ENCODE measurements at regions not wholly inside any gene's neighbourhood (a gene's known extent, or its start where the extent isn't known, plus 50 kb on each side); places are given as distances from the start of the nearest gene placed in this dataset.

DNA sequence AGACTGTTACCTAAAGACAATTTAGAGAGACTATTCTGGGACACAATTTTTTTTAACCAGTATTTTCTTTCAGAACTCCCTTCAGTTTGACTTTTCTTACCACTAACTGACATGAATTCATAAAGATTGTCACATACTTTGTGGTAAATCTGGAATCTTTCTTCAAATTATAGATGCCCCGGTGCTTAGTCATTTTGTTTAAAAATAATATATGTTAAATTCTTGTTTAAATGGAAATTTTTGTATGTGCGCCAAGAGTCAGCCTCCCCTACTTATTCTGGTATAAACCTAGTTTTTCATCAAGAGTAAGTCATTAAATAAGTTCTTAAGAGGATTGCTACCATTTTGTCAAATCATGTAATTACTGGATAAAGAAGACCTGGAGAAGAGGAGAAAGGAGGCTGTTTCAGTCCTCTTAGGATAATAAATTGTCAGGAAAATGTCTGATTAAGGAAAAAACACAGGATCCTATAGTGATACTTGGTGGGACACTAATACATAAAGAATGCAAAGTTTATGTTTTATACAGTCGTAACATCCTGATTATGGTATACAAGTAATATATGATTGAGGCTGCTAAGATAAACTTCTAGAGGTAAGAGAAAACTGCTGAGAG, 424.4 kb downstream of the PMP22 start:
- TF ChIP-seq, protein P1, sequence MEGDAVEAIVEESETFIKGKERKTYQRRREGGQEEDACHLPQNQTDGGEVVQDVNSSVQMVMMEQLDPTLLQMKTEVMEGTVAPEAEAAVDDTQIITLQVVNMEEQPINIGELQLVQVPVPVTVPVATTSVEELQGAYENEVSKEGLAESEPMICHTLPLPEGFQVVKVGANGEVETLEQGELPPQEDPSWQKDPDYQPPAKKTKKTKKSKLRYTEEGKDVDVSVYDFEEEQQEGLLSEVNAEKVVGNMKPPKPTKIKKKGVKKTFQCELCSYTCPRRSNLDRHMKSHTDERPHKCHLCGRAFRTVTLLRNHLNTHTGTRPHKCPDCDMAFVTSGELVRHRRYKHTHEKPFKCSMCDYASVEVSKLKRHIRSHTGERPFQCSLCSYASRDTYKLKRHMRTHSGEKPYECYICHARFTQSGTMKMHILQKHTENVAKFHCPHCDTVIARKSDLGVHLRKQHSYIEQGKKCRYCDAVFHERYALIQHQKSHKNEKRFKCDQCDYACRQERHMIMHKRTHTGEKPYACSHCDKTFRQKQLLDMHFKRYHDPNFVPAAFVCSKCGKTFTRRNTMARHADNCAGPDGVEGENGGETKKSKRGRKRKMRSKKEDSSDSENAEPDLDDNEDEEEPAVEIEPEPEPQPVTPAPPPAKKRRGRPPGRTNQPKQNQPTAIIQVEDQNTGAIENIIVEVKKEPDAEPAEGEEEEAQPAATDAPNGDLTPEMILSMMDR (IDR thresholded peaks at IDR 0.05; ENCODE audit: low read depth, low read length, missing control alignments), result no peak
- DNase-seq (ENCODE audit: extremely low read depth, low read depth), result peak; percentile 31
- no peak overlapping the region for H3K4me3 ChIP-seq (replicated peaks; ENCODE audit: low read depth, low read length)

- TF ChIP-seq, protein P1 (IDR thresholded peaks at IDR 0.05; ENCODE audit: low read depth, low read length, missing control alignments), result no peak
- no peak overlapping the region for H3K4me3 ChIP-seq (replicated peaks; ENCODE audit: low read depth, low read length)
- DNase-seq (ENCODE audit: extremely low read depth, low read depth), result no peak
These were observed 426.6 kb downstream of the PMP22 start for GRCh38 chr17:14838567-14838966.

GRCh38 chr17:14833201-14833785, 431.8 kb downstream of the PMP22 start:
- H3K4me3 ChIP-seq (replicated peaks; ENCODE audit: low read depth, low read length), result no peak overlapping the region
- peak; percentile 53 for DNase-seq (ENCODE audit: extremely low read depth, low read depth)
- TF ChIP-seq, protein P1 (IDR thresholded peaks at IDR 0.05; ENCODE audit: low read depth, low read length, missing control alignments), result no peak

DNA sequence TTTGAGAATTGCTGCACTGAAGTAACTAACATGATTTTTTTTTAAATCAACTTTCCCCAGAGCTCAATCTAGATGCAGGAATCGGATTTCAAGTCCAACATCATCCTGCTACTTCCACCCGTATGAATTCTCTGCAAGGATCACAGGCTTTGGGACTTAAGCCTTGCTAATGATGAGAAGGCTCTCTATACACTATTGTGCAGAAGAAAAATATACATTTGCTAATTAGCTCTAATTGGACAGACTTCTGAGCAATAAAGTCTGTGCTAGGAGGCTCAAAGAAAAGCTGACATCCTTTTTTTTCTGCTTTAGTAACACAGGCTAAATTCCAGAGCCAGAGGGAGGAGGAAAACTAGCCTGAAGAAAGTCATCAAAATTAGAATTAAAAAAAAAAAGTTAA, 433.6 kb downstream of the PMP22 start:
- no peak overlapping the region for H3K4me3 ChIP-seq (replicated peaks; ENCODE audit: low read depth, low read length)
- TF ChIP-seq, protein P1 (IDR thresholded peaks at IDR 0.05; ENCODE audit: low read depth, low read length, missing control alignments), result no peak
- no peak for DNase-seq (ENCODE audit: extremely low read depth, low read depth)

- no peak overlapping the region for H3K4me3 ChIP-seq (replicated peaks; ENCODE audit: low read depth, low read length)
- no peak for DNase-seq (ENCODE audit: extremely low read depth, low read depth)
- TF ChIP-seq, protein P1 (IDR thresholded peaks at IDR 0.05; ENCODE audit: low read depth, low read length, missing control alignments), result no peak
These were observed 437.7 kb downstream of the PMP22 start for GRCh38 chr17:14827396-14827919.

DNA sequence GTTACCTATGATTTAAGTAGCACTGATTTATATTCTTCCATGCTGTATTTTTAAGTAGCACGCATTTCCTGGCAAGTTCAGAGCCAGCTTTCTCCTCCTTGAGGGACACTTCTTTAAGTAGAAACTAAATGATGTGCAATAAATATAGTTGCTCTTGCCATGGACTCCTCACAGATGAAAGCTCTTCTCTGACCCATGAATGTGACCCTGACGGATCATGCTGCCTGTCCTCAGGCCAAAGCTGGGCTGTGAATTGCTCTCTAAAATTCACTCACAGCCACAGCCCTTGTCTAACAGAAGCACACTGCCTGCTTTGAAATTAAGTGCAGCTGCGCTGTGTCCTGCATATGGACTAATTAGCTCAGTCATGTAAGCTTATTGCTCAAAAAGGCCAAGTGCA, 438.8 kb downstream of the PMP22 start:
- TF ChIP-seq, protein P1 (IDR thresholded peaks at IDR 0.05; ENCODE audit: low read depth, low read length, missing control alignments), result no peak
- no peak for DNase-seq (ENCODE audit: extremely low read depth, low read depth)
- H3K4me3 ChIP-seq (replicated peaks; ENCODE audit: low read depth, low read length), result no peak overlapping the region
